GM12878 (cell line): ENCODE measurements at regions not wholly inside any gene's neighbourhood (a gene's known extent, or its start where the extent isn't known, plus 50 kb on each side); places are given as distances from the start of the nearest gene placed in this dataset.

Experiments
- BCL11A ChIP-seq: IDR thresholded peaks from 2 replicates; pipeline ENCODE4 v1.6.1; 2011; ENCODE audit warnings: low read depth, low read length
- BHLHE40 ChIP-seq, 2 experiments: fragments of 450-650 bp in 1 of 2; IDR thresholded peaks; 2 replicates each; pipeline ENCODE4 v1.6.1; 2011 to 2017; ENCODE audit warnings: low read depth in 2 of 2, borderline replicate concordance in 1 of 2, improper control_type of control experiment in 1 of 2, low read length in 1 of 2, mild to moderate bottlenecking in 1 of 2
- CBX3 ChIP-seq: fragments of 200-600 bp; sonication (generic); IDR thresholded peaks from 2 replicates; pipeline ENCODE4 v1.6.1; 2016; ENCODE audit warnings: low read depth, borderline replicate concordance
- CHD2 ChIP-seq: IDR thresholded peaks from 2 replicates; pipeline ENCODE4 v1.6.1; 2011; ENCODE audit warnings: low read depth, low read length, improper control_type of control experiment, borderline replicate concordance
- EP300 ChIP-seq, 2 experiments: fragments of 150-350 bp in 1 of 2; IDR thresholded peaks; 2 replicates each; pipeline ENCODE4 v1.6.1; 2011 to 2012; ENCODE audit warnings: low read depth in 2 of 2, low read length in 2 of 2, borderline replicate concordance in 1 of 2, improper control_type of control experiment in 1 of 2, inconsistent platforms in 1 of 2; ENCODE audit not compliant: control insufficient read depth in 1 of 2
- MEF2A ChIP-seq: IDR thresholded peaks from 2 replicates; pipeline ENCODE4 v1.6.1; 2011; ENCODE audit warnings: low read depth, mild to moderate bottlenecking, low read length, moderate library complexity; ENCODE audit not compliant: insufficient read depth
- PAX5 ChIP-seq: IDR thresholded peaks from 2 replicates; pipeline ENCODE4 v1.6.1; 2011; ENCODE audit warnings: low read depth, low read length, borderline replicate concordance
- PKNOX1 ChIP-seq: fragments of 450-650 bp; IDR thresholded peaks from 2 replicates; pipeline ENCODE4 v1.6.1; 2016; ENCODE audit warnings: mild to moderate bottlenecking
- POLR2A ChIP-seq: IDR thresholded peaks from 2 replicates; pipeline ENCODE4 v1.6.1; 2011; ENCODE audit warnings: low read depth, mild to moderate bottlenecking, low read length
- SPI1 ChIP-seq: IDR thresholded peaks from 2 replicates; pipeline ENCODE4 v1.6.1; 2011; ENCODE audit warnings: low read depth, mild to moderate bottlenecking, low read length, moderate library complexity, borderline replicate concordance; ENCODE audit not compliant: insufficient read depth
- TARDBP ChIP-seq: IDR thresholded peaks from 2 replicates; pipeline ENCODE4 v1.6.1; 2016; ENCODE audit warnings: borderline replicate concordance
- YY1 ChIP-seq: IDR thresholded peaks from 2 replicates; pipeline ENCODE4 v1.6.1; 2011; ENCODE audit warnings: low read depth, mild to moderate bottlenecking, low read length
- ZBTB11 ChIP-seq: fragments of 450-650 bp; formaldehyde crosslinking; IDR thresholded peaks from 2 replicates; pipeline ENCODE4 v1.5.0; 2022; ENCODE audit warnings: mild to moderate bottlenecking, missing genetic modification characterization

DNA sequence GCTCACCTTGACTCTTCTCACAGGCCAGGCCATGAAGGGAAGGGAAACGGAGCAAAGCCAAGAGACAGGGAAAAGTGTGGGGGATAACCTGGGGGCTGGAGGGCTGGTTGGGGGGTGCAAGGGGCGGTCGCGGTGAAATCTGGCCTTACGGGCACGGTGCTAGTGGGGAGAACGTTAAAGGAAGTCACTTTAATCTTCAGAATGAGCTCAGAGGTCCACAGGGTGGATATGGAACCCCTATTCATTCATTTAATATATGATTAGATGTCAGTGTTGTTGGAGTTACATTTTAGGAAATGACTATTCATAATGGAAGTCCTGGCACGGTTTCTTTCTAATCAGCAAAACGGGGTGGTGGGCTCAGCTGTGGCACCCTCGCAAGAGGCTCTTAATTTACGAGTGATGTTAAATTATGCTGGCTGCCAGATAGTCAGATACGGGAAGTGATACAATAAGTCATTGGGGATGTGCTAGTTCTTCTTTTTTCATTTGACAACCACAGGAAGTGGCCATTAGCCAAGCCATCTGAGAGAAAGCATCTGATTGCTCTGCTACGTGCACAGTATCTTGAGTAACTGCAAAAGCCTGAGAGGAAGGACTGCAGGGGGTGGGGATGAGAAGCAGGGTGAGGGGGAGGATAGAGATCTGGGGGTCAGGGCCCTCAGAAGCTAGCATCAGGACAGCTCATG lies 253.0 kb downstream of the QKI start (continued):
- no peak for TF ChIP-seq ZBTB11 (CRISPR knock-in tag)
- TF ChIP-seq TARDBP: no peak
- TF ChIP-seq CBX3: no peak
- no peak for TF ChIP-seq PKNOX1
- TF ChIP-seq EP300 (IDR thresholded peaks at IDR 0.05; ENCODE audit: borderline replicate concordance in 1 of 2, control insufficient read depth in 1 of 2, low read depth in 2 of 2, low read length in 2 of 2): peak in 1 of 2 experiments; percentile 45; a peak in 1 of 4 replicates
- peak; percentile 65; the same call in 1 of the 2 replicates for TF ChIP-seq PAX5
- TF ChIP-seq BHLHE40 (IDR thresholded peaks at IDR 0.05; ENCODE audit: borderline replicate concordance in 1 of 2, low read depth in 2 of 2, low read length in 1 of 2): peak; percentile 22 to 37; a peak in 1 of 4 replicates
- TF ChIP-seq MEF2A: 0 out of 2 replicates have a peak, but pooled peaks have one; percentile 6
- TF ChIP-seq SPI1: peak; percentile 94
- peak; percentile 32; the same call in 1 of the 2 replicates for TF ChIP-seq CHD2
- TF ChIP-seq BCL11A: 0 out of 2 replicates have a peak, but pooled peaks have one; percentile 21
- 0 out of 2 replicates have a peak, but pooled peaks have one; percentile 20 for TF ChIP-seq POLR2A
- peak; percentile 61; the same call in 1 of the 2 replicates for TF ChIP-seq YY1
